ENCODE measurements at regions not wholly inside any gene's neighbourhood (a gene's known extent, or its start where the extent isn't known, plus 50 kb on each side); places are given as distances from the start of the nearest gene placed in this dataset.

DNA sequence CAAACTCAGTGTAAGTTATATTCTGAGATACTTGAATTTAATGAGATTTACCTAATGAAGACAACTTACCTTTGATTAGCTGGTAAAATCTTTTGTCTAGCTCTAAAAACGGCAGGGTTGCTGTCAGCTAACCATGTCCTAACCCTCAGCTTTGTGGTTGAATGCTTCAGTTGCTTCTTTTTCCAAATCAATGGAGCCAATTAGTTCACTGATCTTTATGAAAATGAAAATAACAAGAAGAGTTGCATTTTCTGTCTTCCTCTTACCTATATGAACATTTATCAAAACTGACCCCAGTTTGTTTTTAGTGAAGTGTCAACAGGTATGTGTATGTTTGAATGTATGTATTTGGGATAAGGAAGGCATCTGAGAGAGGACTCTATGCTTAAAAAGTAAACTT is 253.1 kb upstream of the MTPN start:
- DNase-seq = no peak

- DNase-seq = no peak
Measured at GRCh38 chr7:136229790-136230189, 252.6 kb upstream of the MTPN start.

GRCh38 chr7:136228171-136228570 is 251.0 kb upstream of the MTPN start:
- DNase-seq = no peak

DNA sequence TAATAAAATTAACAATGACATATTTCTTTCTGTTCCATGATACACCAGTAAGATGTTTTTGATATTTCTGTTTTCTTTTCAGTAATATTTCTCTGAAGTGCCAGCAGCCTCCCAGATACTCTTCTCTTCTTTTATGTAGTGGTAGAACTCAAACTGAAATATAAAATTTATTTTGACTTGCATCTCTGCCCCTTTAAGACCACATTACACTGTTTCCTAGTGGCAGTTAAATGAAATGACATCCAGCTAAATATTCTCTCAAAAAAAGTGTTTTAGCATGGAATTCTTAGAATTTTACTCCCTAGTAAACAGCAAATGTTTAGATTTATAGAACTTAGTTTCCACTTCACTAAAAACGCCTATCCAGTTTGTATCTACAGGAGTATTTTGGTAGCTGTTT is 237.2 kb upstream of the MTPN start:
- no peak for DNase-seq

GRCh38 chr7:136213012-136213411 is 235.9 kb upstream of the MTPN start:
- no peak for DNase-seq

GRCh38 chr7:136210664-136211063 is 233.5 kb upstream of the MTPN start:
- DNase-seq = no peak

GRCh38 chr7:136210079-136210478 is 232.9 kb upstream of the MTPN start:
- no peak for DNase-seq

DNA sequence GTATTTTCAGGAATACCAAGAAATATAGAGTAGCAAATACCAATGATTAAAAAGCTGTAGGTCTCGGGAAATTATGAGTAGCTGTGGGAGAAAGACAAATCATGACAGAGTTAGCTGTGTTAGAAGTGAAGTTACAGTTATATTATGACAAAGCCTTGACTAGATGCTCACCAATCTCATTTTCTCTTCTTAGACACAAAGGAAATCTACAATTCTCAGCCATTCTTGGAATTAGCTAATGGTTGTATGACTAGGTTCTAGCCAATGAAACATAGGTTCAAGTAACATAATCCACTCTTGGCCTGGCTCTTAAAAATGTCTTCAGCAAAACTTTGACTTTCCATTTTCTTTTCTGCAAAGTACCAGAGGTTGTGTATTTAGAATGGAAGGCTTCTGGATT is 228.8 kb upstream of the MTPN start:
- DNase-seq = no peak

DNA sequence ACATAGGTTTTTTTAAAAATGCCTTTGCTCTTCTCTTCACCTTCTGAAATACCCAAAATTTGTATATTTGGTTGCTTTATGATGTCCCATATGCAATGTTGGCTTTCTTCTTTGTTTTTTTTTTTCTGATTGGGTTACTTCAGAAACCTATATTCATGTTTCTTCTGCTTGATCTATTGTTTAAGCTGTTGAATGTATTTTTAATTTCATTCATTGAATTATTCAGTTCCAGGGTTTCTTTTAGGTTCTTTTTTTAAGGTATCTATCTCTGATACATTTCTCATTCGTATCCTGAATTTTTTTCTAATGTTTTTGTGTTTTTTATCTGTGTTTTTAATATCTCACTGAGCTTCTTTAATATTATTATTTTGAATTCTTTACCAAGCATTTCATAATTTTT is 221.0 kb upstream of the MTPN start:
- no peak for DNase-seq

DNA sequence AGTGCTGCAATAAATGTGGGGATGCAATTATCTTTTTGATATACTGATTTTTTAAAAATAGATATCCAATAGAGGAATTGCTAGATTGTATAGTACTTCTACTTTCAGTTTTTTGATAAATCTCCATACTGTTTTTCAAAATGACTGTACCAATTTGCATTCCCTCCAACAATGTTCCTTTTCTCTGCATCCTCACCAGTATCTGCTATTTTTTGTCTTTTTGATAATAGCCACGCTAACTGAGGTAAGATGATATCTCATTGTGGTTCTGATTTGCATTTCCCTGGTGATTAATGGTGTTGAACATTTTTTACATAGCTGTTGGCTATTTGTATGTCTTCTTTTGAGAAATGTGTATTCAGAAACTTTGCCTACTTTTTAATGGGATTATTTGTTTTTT is 217.7 kb upstream of the MTPN start:
- DNase-seq = no peak

- no peak for DNase-seq
Measured at GRCh38 chr7:136193940-136194339, 216.8 kb upstream of the MTPN start.

DNA sequence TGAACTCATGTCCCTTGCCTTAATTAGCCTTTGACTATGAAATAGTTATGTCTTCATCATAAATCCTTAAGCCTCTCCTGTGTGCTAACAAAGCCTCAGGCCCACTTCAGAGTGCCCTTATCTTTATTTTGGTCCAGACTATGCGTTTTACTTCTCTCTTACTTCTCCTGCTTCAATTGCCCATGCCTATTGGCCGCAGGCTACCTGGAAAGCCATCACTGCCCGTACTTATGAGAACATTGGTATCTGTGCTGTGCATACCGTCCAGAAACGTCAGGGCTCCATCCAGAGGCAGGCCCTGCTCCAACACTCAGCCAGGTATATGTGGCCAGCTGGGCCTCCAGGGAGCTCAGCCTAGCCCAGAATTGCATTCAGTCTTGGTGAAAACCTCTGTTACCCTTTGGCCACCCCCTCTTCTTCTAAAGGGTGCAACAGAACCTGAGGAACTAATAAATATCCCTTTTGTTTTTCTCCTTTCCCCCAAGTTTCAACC is 212.4 kb upstream of the MTPN start:
- no peak for DNase-seq

- DNase-seq = no peak
Measured at GRCh38 chr7:136186281-136186680, 209.1 kb upstream of the MTPN start.

GRCh38 chr7:136184719-136185118 is 207.6 kb upstream of the MTPN start:
- no peak for DNase-seq

- no peak for DNase-seq
Measured at GRCh38 chr7:136183981-136184380, 206.8 kb upstream of the MTPN start.

GRCh38 chr7:136180984-136181383 is 203.8 kb upstream of the MTPN start:
- no peak for DNase-seq

DNA sequence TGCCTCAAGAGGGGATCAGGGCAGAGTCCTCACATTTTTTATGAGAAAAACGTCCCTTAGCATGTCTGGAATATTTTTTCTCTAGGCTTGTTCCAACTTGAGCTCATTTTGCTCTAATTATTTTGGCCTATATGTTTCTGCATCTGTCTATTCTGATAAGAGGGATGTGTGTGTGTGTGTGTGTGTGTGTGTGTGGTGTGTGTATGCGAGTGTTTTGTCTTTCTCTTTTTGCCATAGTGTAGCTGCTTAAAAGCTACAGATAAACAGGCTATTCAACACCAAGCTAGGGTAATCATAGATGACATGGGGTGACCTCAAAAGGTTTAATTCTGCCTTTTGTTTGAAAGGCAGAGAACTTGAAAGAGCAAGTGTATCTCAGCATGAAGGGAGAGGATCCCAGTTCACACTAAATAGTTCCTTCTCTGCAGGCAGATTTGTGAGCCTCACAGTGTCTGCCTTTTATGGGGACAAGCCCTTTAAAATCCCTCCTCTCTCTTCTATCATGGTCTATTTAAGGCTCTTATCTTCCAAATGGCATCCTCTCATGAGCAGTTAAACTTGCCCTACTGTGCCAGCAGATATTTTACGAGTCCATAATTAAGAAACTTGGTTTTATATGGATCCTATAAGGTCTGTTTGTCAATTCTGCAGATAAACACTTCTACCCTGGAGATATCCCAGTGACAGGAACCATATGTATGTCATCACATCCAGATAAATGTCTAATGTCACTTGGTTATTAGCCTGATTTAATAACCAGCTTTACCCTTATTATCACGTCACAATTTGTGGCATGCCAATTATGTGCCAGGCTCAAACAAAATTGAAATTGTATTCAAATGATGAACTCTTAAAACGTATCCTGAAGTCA is 202.9 kb upstream of the MTPN start:
- no peak for DNase-seq

GRCh38 chr7:136179154-136179553 is 202.0 kb upstream of the MTPN start:
- DNase-seq = no peak

DNA sequence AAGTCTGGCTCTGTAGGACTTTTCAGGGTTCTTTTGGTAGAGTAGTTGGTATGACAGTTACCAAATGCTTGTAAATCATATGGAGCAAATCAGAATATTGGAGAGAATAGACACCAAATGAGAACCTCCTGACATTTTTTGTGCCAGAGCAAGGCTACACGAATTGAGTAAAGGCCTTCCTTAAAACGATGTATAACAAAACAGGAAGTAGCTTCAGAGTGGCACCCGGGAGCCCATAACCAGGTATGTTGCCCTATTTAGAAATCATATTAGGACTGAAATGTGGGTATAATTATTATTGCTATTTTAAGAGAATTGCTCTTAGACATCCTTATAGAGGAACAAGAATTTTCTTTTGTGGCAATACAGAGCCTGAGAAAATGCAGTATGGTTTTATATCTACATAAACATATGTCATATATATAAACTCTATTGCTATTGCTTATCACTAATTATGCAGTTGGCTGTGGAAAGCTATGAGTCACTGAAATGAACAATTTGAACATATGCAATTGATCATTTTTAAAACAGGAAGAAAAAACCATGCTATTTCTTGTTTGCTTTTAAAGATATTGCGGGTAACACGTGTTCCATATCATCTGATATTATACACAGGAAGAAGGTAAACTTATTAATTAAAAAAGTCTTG is 197.4 kb upstream of the MTPN start:
- DNase-seq = no peak

DNA sequence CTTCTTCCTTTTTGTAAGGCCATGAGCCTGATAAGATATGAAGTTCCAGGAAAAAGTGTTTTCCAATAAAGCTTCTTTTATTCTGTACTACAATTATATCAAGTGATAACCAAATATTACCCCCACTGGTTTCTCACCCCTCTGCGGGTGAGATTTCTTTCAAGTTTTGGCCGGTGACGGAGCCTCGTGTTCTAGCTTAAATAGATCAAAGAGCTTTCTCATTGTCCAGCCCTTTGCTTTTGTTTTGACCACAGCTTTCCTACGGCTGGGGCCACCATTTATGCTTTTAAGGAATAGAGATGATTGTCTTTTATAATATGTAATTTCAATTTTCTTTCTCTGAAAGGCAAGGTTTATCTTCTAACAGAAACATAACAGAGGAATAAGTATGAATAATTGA is 196.7 kb upstream of the MTPN start:
- DNase-seq = no peak

DNA sequence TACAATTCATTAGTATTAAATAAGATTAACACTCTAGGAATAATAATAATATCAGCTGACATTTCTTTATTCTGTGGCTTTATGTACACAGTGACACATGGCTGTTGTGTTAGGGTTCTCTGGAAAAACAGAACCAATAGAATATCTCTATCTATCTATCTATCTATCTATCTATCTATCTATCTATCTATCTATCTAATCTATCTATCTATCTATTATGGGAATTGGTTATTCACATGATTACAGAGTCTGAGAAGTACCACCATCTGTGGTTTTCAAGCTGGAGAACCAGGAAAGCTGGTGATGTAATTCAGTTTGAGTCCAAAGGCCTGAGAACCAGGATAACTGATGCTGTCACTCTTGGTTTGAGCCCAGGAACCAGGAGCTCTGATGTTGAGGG is 194.1 kb upstream of the MTPN start:
- DNase-seq = no peak

DNA sequence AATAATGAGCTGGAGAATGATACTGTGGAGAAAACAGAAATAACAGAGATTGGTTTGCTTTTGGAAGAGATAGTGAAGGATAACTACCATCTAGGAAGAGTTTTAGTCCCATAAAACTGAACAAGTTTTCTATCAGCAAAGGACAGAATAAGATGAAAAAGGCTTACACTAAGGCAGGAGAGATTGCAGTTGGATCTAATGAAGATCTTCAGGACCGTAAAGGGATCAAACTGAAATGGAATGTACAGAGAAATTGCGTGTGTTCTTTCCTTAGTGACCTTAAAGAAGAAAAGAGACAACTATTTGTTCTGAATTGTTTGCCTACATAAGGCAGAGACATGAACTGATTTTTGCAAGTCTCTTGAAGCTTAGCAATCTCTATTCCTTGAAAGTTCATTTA is 191.7 kb upstream of the MTPN start:
- no peak for DNase-seq

DNA sequence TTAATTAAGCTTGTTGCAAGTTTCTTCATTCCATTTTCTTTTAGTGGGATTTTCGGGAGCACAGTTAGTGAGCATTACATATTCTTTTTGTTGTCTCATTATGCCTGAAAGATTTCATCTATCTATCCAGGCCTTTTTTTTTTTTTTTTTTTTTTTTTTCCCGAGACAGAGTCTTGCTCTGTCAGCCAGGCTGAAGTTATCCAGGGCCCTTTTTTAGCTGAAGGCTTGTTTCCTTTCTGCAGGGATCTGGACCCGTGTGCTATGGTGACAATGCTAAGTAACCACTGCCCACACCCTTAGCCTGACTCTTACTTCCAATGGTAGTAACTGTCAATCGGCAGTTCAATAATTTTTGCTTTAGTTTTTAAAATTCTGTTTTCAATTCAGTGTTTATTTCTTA is 190.8 kb upstream of the MTPN start:
- DNase-seq = no peak

DNA sequence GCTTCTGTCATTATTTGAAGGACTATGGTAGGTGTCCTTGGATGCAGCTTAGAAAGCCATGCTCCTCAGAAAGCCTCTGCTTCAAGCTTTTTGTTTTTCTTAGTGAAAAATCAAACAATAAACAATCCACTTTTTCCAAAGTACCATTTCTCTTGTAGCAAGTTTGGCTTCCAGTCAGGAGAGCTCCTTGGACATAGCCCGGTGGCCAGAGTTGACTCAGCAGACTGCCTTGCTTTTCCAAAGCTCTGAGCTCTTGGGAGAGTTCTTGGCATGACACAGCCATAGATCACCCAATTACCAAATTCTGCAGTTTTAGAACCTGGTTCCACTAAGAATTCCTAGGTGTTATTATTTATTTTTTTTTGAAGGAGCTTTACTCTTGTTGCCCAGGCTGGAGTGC is 189.4 kb upstream of the MTPN start:
- DNase-seq = no peak
